GM18498 (cell line): ENCODE measurements at regions not wholly inside any gene's neighbourhood (a gene's known extent, or its start where the extent isn't known, plus 50 kb on each side); places are given as distances from the start of the nearest gene placed in this dataset.

Experiments used
- ATAC-seq: cut with Tn5 transposase; IDR thresholded peaks from one replicate; pipeline ENCODE4 v1.9.1; 2021; ENCODE audit warnings: mild to moderate bottlenecking, moderate library complexity; ENCODE audit not compliant: unreplicated experiment

GRCh38 chr9:78491402-78491801, 194.5 kb downstream of the PSAT1 start:
- no peak for ATAC-seq

GRCh38 chr9:78493166-78493742, 196.3 kb downstream of the PSAT1 start:
- ATAC-seq, result no peak

- no peak for ATAC-seq
These were observed 205.6 kb downstream of the PSAT1 start for GRCh38 chr9:78502566-78502965.

GRCh38 chr9:78505546-78505945, 208.6 kb downstream of the PSAT1 start:
- ATAC-seq, result no peak

GRCh38 chr9:78507037-78507436, 210.1 kb downstream of the PSAT1 start:
- ATAC-seq, result no peak

GRCh38 chr9:78510035-78510434, 213.1 kb downstream of the PSAT1 start:
- no peak for ATAC-seq

- ATAC-seq, result no peak
These were observed 218.2 kb downstream of the PSAT1 start for GRCh38 chr9:78515108-78515507.

- ATAC-seq, result no peak
These were observed 222.9 kb downstream of the PSAT1 start for GRCh38 chr9:78519786-78520185.

- ATAC-seq, result no peak
These were observed 224.8 kb downstream of the PSAT1 start for GRCh38 chr9:78521680-78522079.

- ATAC-seq, result no peak
These were observed 229.1 kb downstream of the PSAT1 start for GRCh38 chr9:78525986-78526560.

- no peak for ATAC-seq
These were observed 236.6 kb downstream of the PSAT1 start for GRCh38 chr9:78533500-78533899.

- ATAC-seq, result no peak
These were observed 242.3 kb downstream of the PSAT1 start for GRCh38 chr9:78539188-78539587.

- ATAC-seq, result no peak
These were observed 243.0 kb downstream of the PSAT1 start for GRCh38 chr9:78539904-78540303.

- no peak for ATAC-seq
These were observed 245.0 kb downstream of the PSAT1 start for GRCh38 chr9:78541868-78542443.

- ATAC-seq, result no peak
These were observed 245.7 kb downstream of the PSAT1 start for GRCh38 chr9:78542491-78543181.

- ATAC-seq, result no peak
These were observed 246.4 kb downstream of the PSAT1 start for GRCh38 chr9:78543353-78543752.

GRCh38 chr9:78544230-78544629, 247.3 kb downstream of the PSAT1 start:
- no peak for ATAC-seq

- ATAC-seq, result no peak
These were observed 250.9 kb downstream of the PSAT1 start for GRCh38 chr9:78547831-78548230.

- ATAC-seq, result no peak
These were observed 251.7 kb downstream of the PSAT1 start for GRCh38 chr9:78548670-78549069.

GRCh38 chr9:78549711-78550110, 252.8 kb downstream of the PSAT1 start:
- no peak for ATAC-seq

- no peak for ATAC-seq
These were observed 255.9 kb downstream of the PSAT1 start for GRCh38 chr9:78552802-78553201.

GRCh38 chr9:78557540-78557939, 260.6 kb downstream of the PSAT1 start:
- ATAC-seq, result no peak
